A549 (cell line): ENCODE measurements at regions not wholly inside any gene's neighbourhood (a gene's known extent, or its start where the extent isn't known, plus 50 kb on each side); places are given as distances from the start of the nearest gene placed in this dataset.

Experiments used
- ATAC-seq, 2 experiments: fragments of 200-7000 bp in 1 of 2; fragments of >200 bp in 1 of 2; cut with Nextera tagmentation in 1 of 2; cut with Tn5 transposase in 1 of 2; 3 replicates each; pipeline versions ENCODE4 v1.8.0 to v1.9.1; 2018 to 2020; ENCODE audit warnings: mild to moderate bottlenecking in 1 of 2, moderate library complexity in 1 of 2
- CTCF ChIA-PET: fragments of 300-600 bp; sonication (Branson Sonifier 250); formaldehyde crosslinking; extraction: SDS; loops from one replicate; lab custom pipeline; 2021; ENCODE audit warnings: antibody characterized with exemption, inconsistent platforms; lab: Yijun Ruan, JAX
- POLR2A ChIA-PET: fragments of 350-600 bp; formaldehyde crosslinking; extraction: SDS; loops from one replicate; lab custom pipeline; 2021; ENCODE audit warnings: antibody characterized with exemption, inconsistent platforms; lab: Yijun Ruan, JAX
- DNase-seq, 2 experiments: peaks; one replicate each; pipeline versions ENCODE4 v3.0.0 to v3.0.0-alpha.2; 2011 to 2016; ENCODE audit warnings: low read depth in 1 of 2, low spot score in 1 of 2
- FAIRE-seq: peaks from 2 replicates; lab custom pipeline; 2011; peaks lifted over from hg19 to GRCh38; lab: Jason Lieb, UNC
- H3K27ac ChIP-seq, 2 experiments: fragments of >200 bp; sonication (Bioruptor Twin); formaldehyde crosslinking; 3 replicates each; pipeline ENCODE4 v1.5.1; 2016 to 2017
- H3K4me1 ChIP-seq: fragments of >200 bp; sonication (Bioruptor Twin); formaldehyde crosslinking; 3 replicates; pipeline ENCODE4 v1.6.1; 2016
- H3K4me2 ChIP-seq: fragments of >200 bp; sonication (Bioruptor Twin); formaldehyde crosslinking; 3 replicates; pipeline ENCODE4 v1.6.1; 2016
- H3K4me3 ChIP-seq: fragments of >200 bp; sonication (Bioruptor Twin); formaldehyde crosslinking; 3 replicates; pipeline ENCODE4 v1.5.1; 2016
- H3K9me3 ChIP-seq: fragments of >200 bp; sonication (Bioruptor Twin); formaldehyde crosslinking; 3 replicates; pipeline ENCODE4 v1.6.1; 2016
- BHLHE40 ChIP-seq: IDR thresholded peaks from 2 replicates; pipeline ENCODE4 v1.6.1; 2012; ENCODE audit warnings: low read depth, low read length, inconsistent platforms
- CHD2 ChIP-seq: fragments of 150-350 bp; IDR thresholded peaks from 2 replicates; pipeline ENCODE4 v1.6.1; 2014; ENCODE audit warnings: low read length; ENCODE audit not compliant: partially characterized antibody
- EHF ChIP-seq: fragments of 250-450 bp; sonication (Bioruptor Pico); IDR thresholded peaks from 2 replicates; pipeline ENCODE4 v1.5.0; 2020; ENCODE audit warnings: mild to moderate bottlenecking
- FOXS1 ChIP-seq: fragments of 250-450 bp; sonication (Bioruptor Pico); IDR thresholded peaks from 2 replicates; pipeline ENCODE4 v1.5.0; 2020; ENCODE audit warnings: mild to moderate bottlenecking, moderate library complexity
- GATA3 ChIP-seq: IDR thresholded peaks from 2 replicates; pipeline ENCODE4 v1.6.1; 2012; ENCODE audit warnings: borderline replicate concordance
- HDAC2 ChIP-seq: fragments of 200-600 bp; sonication (generic); IDR thresholded peaks from 2 replicates; pipeline ENCODE4 v1.6.1; 2016
- HOXA7 ChIP-seq: fragments of 250-450 bp; sonication (Bioruptor Pico); IDR thresholded peaks from 2 replicates; pipeline ENCODE4 v1.5.0; 2020; ENCODE audit warnings: mild to moderate bottlenecking, moderate library complexity
- HOXB13 ChIP-seq: fragments of 250-450 bp; sonication (Bioruptor Pico); IDR thresholded peaks from 2 replicates; pipeline ENCODE4 v1.5.0; 2020; ENCODE audit warnings: low read depth, mild to moderate bottlenecking, moderate library complexity
- KDM5A ChIP-seq: fragments of 200-600 bp; sonication (generic); IDR thresholded peaks from 2 replicates; pipeline ENCODE4 v1.6.1; 2016; ENCODE audit warnings: antibody characterized with exemption, mild to moderate bottlenecking
- MAFK ChIP-seq: fragments of 450-650 bp; IDR thresholded peaks from 2 replicates; pipeline ENCODE4 v1.6.1; 2014; ENCODE audit not compliant: partially characterized antibody
- MYC ChIP-seq: IDR thresholded peaks from 2 replicates; pipeline ENCODE4 v1.6.1; 2012; ENCODE audit warnings: mild to moderate bottlenecking, inconsistent platforms, low read length, improper control_type of control experiment, borderline replicate concordance
- NR3C1 ChIP-seq: fragments of >200 bp; sonication (Bioruptor Twin); formaldehyde crosslinking; IDR thresholded peaks from 3 replicates; pipeline ENCODE4 v1.6.1; 2017
- PHF8 ChIP-seq: fragments of 200-600 bp; sonication (generic); IDR thresholded peaks from 2 replicates; pipeline ENCODE4 v1.6.1; 2016; ENCODE audit warnings: low read depth, mild to moderate bottlenecking, antibody characterized with exemption, moderate library complexity, borderline replicate concordance
- POLR2A ChIP-seq: IDR thresholded peaks from 2 replicates; pipeline ENCODE4 v1.6.1; 2012; ENCODE audit warnings: mild to moderate bottlenecking, low read length
- RAD21 ChIP-seq, 2 experiments: fragments of >200 bp in 1 of 2; sonication (Bioruptor Twin) in 1 of 2; formaldehyde crosslinking in 1 of 2; IDR thresholded peaks in 1 of 2; conservative IDR thresholded peaks in 1 of 2; 2 replicates in 1 of 2; 3 replicates in 1 of 2; pipeline ENCODE4 v1.6.1; 2012 to 2018; ENCODE audit warnings: inconsistent platforms in 1 of 2
- RFX5 ChIP-seq: fragments of 450-650 bp; IDR thresholded peaks from 2 replicates; pipeline ENCODE4 v1.7.1; 2014; ENCODE audit warnings: antibody characterized with exemption, mild to moderate bottlenecking, moderate library complexity
- RNF2 ChIP-seq: fragments of 200-600 bp; sonication (generic); IDR thresholded peaks from 2 replicates; pipeline ENCODE4 v1.6.1; 2016; ENCODE audit warnings: low read depth, mild to moderate bottlenecking, antibody characterized with exemption, moderate library complexity, borderline replicate concordance
- SREBF2 ChIP-seq: fragments of 450-650 bp; IDR thresholded peaks from 2 replicates; pipeline ENCODE4 v1.6.1; 2014; ENCODE audit warnings: mild to moderate bottlenecking, moderate library complexity
- TP53 ChIP-seq: fragments of 250-450 bp; sonication (Bioruptor Pico); IDR thresholded peaks from 2 replicates; pipeline ENCODE4 v1.5.0; 2021; ENCODE audit warnings: mild to moderate bottlenecking, moderate library complexity
- ZNF302 ChIP-seq: fragments of 250-450 bp; sonication (Bioruptor Pico); IDR thresholded peaks from 2 replicates; pipeline ENCODE4 v1.9.0; 2021; ENCODE audit warnings: inconsistent platforms, mild to moderate bottlenecking, moderate library complexity
- ZSCAN20 ChIP-seq: fragments of 250-450 bp; sonication (Bioruptor Pico); IDR thresholded peaks from 2 replicates; pipeline ENCODE4 v1.8.0; 2022; ENCODE audit warnings: mild to moderate bottlenecking, moderate library complexity
- WGBS: methylation state at CpG from one replicate; pipeline ENCODE4 v1.1.6; 2017; ENCODE audit errors: missing lambda C conversion rate; 5-methylcytosine and 5-hydroxymethylcytosine counted together
- TF ChIP-seq, protein P1 (sequence below): fragments of 200-600 bp; sonication (generic); IDR thresholded peaks from 2 replicates; pipeline ENCODE4 v1.6.1; 2016; ENCODE audit warnings: antibody characterized with exemption, mild to moderate bottlenecking, moderate library complexity
- TF ChIP-seq, protein P2 (sequence below): IDR thresholded peaks from 2 replicates; pipeline ENCODE4 v1.6.1; 2012; ENCODE audit warnings: low read depth, borderline replicate concordance
- TF ChIP-seq, protein P3 (sequence below): IDR thresholded peaks from 2 replicates; pipeline ENCODE4 v1.6.1; 2012

DNA sequence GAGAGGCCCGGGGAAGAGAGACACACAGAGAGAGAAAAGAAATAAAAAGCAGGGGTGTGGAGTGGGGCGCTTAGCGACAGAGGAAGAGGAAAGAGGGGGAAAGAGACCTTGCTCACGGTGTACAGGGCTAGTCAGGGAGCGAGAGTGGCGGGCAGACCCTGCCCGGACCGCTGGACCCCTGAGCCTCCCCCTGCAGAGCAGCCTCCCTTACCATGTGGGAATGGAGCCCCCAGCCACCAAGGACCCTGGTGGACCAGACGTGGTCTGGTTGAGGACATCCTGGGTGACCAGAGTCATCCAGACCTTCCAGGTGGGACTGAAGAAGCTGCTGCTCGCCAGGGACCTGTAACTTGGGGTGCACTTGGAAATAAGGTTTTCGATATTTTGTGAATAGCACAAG, 129.6 kb downstream of the CHSY1 start (continued):
- TF ChIP-seq, protein P1, sequence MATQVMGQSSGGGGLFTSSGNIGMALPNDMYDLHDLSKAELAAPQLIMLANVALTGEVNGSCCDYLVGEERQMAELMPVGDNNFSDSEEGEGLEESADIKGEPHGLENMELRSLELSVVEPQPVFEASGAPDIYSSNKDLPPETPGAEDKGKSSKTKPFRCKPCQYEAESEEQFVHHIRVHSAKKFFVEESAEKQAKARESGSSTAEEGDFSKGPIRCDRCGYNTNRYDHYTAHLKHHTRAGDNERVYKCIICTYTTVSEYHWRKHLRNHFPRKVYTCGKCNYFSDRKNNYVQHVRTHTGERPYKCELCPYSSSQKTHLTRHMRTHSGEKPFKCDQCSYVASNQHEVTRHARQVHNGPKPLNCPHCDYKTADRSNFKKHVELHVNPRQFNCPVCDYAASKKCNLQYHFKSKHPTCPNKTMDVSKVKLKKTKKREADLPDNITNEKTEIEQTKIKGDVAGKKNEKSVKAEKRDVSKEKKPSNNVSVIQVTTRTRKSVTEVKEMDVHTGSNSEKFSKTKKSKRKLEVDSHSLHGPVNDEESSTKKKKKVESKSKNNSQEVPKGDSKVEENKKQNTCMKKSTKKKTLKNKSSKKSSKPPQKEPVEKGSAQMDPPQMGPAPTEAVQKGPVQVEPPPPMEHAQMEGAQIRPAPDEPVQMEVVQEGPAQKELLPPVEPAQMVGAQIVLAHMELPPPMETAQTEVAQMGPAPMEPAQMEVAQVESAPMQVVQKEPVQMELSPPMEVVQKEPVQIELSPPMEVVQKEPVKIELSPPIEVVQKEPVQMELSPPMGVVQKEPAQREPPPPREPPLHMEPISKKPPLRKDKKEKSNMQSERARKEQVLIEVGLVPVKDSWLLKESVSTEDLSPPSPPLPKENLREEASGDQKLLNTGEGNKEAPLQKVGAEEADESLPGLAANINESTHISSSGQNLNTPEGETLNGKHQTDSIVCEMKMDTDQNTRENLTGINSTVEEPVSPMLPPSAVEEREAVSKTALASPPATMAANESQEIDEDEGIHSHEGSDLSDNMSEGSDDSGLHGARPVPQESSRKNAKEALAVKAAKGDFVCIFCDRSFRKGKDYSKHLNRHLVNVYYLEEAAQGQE: no peak
- no peak for TF ChIP-seq PHF8
- TF ChIP-seq, all 56 proteins: peak for 0

DNA sequence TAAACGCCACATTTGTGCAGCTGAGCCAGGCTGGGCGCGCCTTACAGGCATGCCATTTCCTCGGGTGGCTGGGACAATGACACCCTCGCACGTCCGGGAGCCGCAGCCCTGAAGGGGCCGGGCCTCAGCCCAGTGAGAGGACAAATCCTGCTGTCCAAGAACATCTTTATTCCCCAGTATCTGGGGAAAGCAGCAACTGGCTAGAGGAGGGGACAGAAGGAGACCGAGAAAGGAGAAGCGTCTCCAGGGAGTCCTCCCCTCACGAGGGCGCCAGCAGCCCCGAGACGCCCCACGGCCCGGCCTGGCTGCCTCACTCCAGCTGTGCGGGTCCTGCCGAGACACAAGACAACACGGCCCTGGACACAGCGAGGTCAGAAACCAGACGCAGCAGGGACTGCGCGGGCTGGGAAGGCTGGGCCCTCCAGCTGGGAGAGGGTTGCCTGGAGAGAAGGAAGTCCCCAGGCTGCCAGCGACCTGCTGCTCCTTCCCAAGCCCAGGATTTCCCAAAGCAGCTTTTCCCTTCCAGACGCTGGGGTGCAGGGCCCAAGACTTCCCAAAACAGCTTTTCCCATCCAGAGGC, 130.2 kb downstream of the CHSY1 start:
- peak; percentile 42 to 60; a peak in 3 of 6 replicates for ATAC-seq
- H3K27ac ChIP-seq: no peak overlapping the region
- no peak overlapping the region for H3K4me3 ChIP-seq

DNA sequence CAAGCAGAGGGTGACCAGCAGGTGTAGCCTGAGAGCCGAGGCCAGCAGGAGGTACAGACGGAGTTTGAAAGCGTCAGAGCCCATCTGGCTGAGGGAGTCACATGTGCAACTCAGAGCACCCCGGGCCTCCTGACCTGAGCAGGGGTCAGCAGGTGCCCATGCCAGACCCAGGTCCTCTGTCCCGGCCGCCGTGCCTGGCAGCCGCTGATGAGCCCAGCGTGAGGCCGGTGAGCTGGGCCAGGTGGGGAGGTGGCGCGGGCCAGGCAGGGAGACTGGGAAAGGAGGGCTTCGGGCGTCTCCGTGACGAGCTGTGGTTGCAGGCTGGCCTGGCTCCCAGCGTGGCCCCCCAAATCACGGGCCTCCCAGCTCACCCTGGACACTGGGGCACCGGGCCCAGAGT, 130.9 kb downstream of the CHSY1 start:
- FAIRE-seq (no peak), DNase-seq (no peak), ATAC-seq (no peak)
- CTCF ChIA-PET: interaction anchor here (1.1 to 3.6 kb wide), 4 partner anchors 10 to 137 kb away, joined by 3 to 11 read pairs (median 4); no protein-coding TSS in a partner anchor
- Histone ChIP-seq H3K4me1 (no peaks in the 10 kb centered on the region), H3K4me3 (no peak overlapping the region), H3K9me3 (no peaks in the 10 kb centered on the region), H3K4me2 (no peak overlapping the region), H3K27ac (no peak overlapping the region)
- 87% methylated on average over 19 of the region's 19 CpGs for WGBS
- POLR2A ChIA-PET: no interaction called here
- no peak for TF ChIP-seq ZSCAN20 (CRISPR knock-in tag)
- TF ChIP-seq RFX5: no peak
- TF ChIP-seq RNF2: no peak
- no peak for TF ChIP-seq BHLHE40
- no peak for TF ChIP-seq ZNF302 (CRISPR knock-in tag)
- TF ChIP-seq CHD2: no peak
- TF ChIP-seq, protein P2, sequence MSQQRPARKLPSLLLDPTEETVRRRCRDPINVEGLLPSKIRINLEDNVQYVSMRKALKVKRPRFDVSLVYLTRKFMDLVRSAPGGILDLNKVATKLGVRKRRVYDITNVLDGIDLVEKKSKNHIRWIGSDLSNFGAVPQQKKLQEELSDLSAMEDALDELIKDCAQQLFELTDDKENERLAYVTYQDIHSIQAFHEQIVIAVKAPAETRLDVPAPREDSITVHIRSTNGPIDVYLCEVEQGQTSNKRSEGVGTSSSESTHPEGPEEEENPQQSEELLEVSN: no peak
- TF ChIP-seq, all 56 proteins: peak for 0

More for the DNA sequence above, 130.2 kb downstream of the CHSY1 start:
- Histone ChIP-seq H3K4me2 (no peak overlapping the region), H3K9me3 (no peaks in the 10 kb centered on the region), H3K4me1 (no peaks in the 10 kb centered on the region)
- WGBS: 82% methylated on average over 26 of the region's 26 CpGs
- DNase-seq (no peak), FAIRE-seq (no peak)
- CTCF ChIA-PET: interaction anchor here (0.6 to 3.6 kb wide), 6 partner anchors 9 to 136 kb away, joined by 3 to 11 read pairs (median 4); no protein-coding TSS in a partner anchor
- POLR2A ChIA-PET: no interaction called here
- TF ChIP-seq HOXA7 (CRISPR knock-in tag) (no peak), MAFK (no peak), TP53 (no peak)

DNA sequence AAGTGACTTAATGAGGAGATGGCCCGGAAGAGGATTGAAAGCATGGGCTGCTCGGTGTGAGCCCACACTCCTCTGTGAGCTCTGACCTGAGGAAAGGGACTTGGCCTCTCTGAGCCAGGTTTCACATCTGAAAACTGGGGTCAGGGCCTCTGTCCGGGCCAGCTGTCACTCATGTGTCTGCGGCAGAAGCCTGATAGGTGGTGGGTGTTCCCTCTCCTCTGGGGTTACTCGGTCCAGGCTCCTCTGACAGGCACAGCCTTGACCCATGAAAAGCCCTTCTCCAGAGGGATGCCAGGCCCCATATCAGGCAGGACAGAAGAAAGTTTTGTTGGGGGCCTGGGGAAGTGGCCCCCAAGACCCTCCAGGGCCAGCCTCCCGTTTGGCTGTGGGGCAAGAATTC, 131.4 kb downstream of the CHSY1 start:
- H3K9me3 ChIP-seq: no peaks in the 10 kb centered on the region
- FAIRE-seq (no peak), DNase-seq (no peak), ATAC-seq (no peak)
- ChIA-PET POLR2A (no interaction called here), CTCF (no interaction called here)
- 80% methylated on average over 6 of the region's 6 CpGs for WGBS
- H3K4me3 ChIP-seq: no peak overlapping the region
- TF ChIP-seq CHD2: no peak
- no peak for TF ChIP-seq POLR2A
- TF ChIP-seq, protein P3, sequence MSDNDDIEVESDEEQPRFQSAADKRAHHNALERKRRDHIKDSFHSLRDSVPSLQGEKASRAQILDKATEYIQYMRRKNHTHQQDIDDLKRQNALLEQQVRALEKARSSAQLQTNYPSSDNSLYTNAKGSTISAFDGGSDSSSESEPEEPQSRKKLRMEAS: no peak
- TF ChIP-seq, protein P2: no peak
- TF ChIP-seq SREBF2: no peak
- TF ChIP-seq KDM5A: no peak
- TF ChIP-seq TP53: no peak
- no peak for TF ChIP-seq HOXA7 (CRISPR knock-in tag)
- no peak for TF ChIP-seq GATA3
- TF ChIP-seq HDAC2: no peak
- TF ChIP-seq EHF (CRISPR knock-in tag): no peak
- no peak for TF ChIP-seq RFX5
- no peak for TF ChIP-seq RAD21 (conservative IDR thresholded peaks at IDR 0.05 in 1 of 2, IDR thresholded peaks at IDR 0.05 in 1 of 2)
- TF ChIP-seq FOXS1 (CRISPR knock-in tag): no peak
- TF ChIP-seq NR3C1: no peak
- TF ChIP-seq HOXB13 (CRISPR knock-in tag): no peak
- TF ChIP-seq MYC: no peak
- no peak overlapping the region for H3K4me2 ChIP-seq
- no peaks in the 10 kb centered on the region for H3K4me1 ChIP-seq
- H3K27ac ChIP-seq: no peak overlapping the region
